GM23248 (cell line): ENCODE measurements at regions not wholly inside any gene's neighbourhood (a gene's known extent, or its start where the extent isn't known, plus 50 kb on each side); places are given as distances from the start of the nearest gene placed in this dataset.

Source experiments
- EZH2 ChIP-seq: fragments of 200-600 bp; sonication (generic); IDR thresholded peaks from 2 replicates; pipeline ENCODE4 v1.6.1; 2018; ENCODE audit warnings: antibody characterized with exemption, mild to moderate bottlenecking; ENCODE audit not compliant: insufficient read depth, poor library complexity, severe bottlenecking
- EZH2phosphoT487 ChIP-seq: fragments of 200-600 bp; sonication (generic); IDR thresholded peaks from 2 replicates; pipeline ENCODE4 v1.6.1; 2018; ENCODE audit warnings: antibody characterized with exemption, moderate library complexity, mild to moderate bottlenecking, low read depth; ENCODE audit not compliant: insufficient read depth

DNA sequence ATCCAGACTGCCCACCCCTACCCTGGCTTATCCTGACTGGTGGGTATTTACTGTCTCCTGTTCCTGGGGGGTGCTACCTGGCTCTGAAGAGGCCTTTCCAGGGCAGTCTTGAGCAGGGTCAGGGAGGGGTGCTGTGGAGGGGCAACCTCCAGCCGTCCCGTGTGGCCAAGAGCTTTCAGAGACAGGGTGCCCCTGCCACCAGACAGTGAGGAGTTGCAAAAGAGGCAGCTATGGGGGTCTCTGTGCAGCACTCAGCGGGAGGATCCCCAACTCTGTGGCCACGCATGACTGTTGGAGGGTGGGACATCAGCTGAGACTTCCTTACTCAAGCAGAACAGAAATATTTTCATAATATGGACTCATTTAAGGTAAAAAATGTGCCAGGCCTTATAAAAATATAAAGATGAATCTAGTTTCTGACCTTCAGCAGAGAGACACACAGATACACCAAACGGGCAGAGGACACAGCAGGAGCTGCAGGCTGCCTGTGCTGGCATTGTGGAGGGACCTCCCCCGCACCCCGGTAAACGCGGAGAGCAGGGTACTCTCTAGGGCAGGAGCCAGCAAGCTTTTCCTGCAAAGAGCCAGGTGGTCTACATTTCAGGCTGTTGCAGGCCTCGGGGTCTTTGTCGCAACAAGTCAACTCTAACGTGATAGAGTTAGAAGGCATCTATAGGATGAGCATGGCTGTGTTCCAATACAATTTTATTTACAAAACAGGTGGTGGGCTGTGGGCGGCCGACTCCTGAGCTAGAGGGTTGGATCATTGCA lies 252.6 kb downstream of the RHOU start:
- TF ChIP-seq EZH2 (no peak), EZH2phosphoT487 (no peak)
